Mesendoderm (in vitro differentiated cells): ENCODE measurements at regions not wholly inside any gene's neighbourhood (a gene's known extent, or its start where the extent isn't known, plus 50 kb on each side); places are given as distances from the start of the nearest gene placed in this dataset.

Experiments
- DNase-seq: peaks from one replicate; pipeline ENCODE4 v3.0.0; 2013
- H2AK5ac ChIP-seq: 2 replicates; pipeline ENCODE4 v1.6.1; 2013; ENCODE audit warnings: low read length, inconsistent platforms
- H2BK120ac ChIP-seq: 2 replicates; pipeline ENCODE4 v1.6.1; 2013; ENCODE audit warnings: low read depth, mild to moderate bottlenecking, low read length, moderate library complexity, mixed read lengths
- H2BK15ac ChIP-seq: replicated peaks from 2 replicates; pipeline ENCODE4 v1.6.1; 2013; ENCODE audit warnings: low read depth, mild to moderate bottlenecking, moderate library complexity
- H2BK5ac ChIP-seq: 2 replicates; pipeline ENCODE4 v1.6.1; 2013; ENCODE audit warnings: low read length, inconsistent platforms
- H3K18ac ChIP-seq: 2 replicates; pipeline ENCODE4 v1.6.1; 2013; ENCODE audit warnings: mild to moderate bottlenecking, low read length, mixed read lengths
- H3K23ac ChIP-seq: one replicate; pipeline ENCODE4 v1.6.1; 2013; ENCODE audit warnings: low read length
- H3K27ac ChIP-seq: 2 replicates; pipeline ENCODE4 v1.5.1; 2013; ENCODE audit warnings: low read depth, mild to moderate bottlenecking, inconsistent platforms, low read length, moderate library complexity
- H3K27me3 ChIP-seq: 2 replicates; pipeline ENCODE4 v1.6.1; 2013; ENCODE audit warnings: low read length, control low read depth, mild to moderate bottlenecking, inconsistent platforms; ENCODE audit not compliant: insufficient read depth, poor library complexity
- H3K36me3 ChIP-seq: 2 replicates; pipeline ENCODE4 v1.6.1; 2013; ENCODE audit warnings: low read length, inconsistent platforms; ENCODE audit not compliant: control insufficient read depth, insufficient read depth
- H3K4ac ChIP-seq: one replicate; pipeline ENCODE4 v1.6.1; 2013; ENCODE audit warnings: low read depth, mild to moderate bottlenecking, low read length, moderate library complexity
- H3K4me1 ChIP-seq: 2 replicates; pipeline ENCODE4 v1.6.1; 2013; ENCODE audit warnings: low read depth, low read length, inconsistent platforms; ENCODE audit not compliant: control insufficient read depth
- H3K4me2 ChIP-seq: 2 replicates; pipeline ENCODE4 v1.6.1; 2013; ENCODE audit warnings: low read length
- H3K4me3 ChIP-seq: 2 replicates; pipeline ENCODE4 v1.5.1; 2013; ENCODE audit warnings: mild to moderate bottlenecking, low read length
- H3K56ac ChIP-seq: one replicate; pipeline ENCODE4 v1.6.1; 2013; ENCODE audit warnings: low read length
- H3K79me1 ChIP-seq: 2 replicates; pipeline ENCODE4 v1.6.1; 2013; ENCODE audit warnings: low read length, inconsistent platforms
- H3K79me2 ChIP-seq: 2 replicates; pipeline ENCODE4 v1.6.1; 2013; ENCODE audit warnings: mild to moderate bottlenecking, low read length; ENCODE audit not compliant: control insufficient read depth, insufficient read depth
- H3K9ac ChIP-seq: 2 replicates; pipeline ENCODE4 v1.6.1; 2013; ENCODE audit warnings: low read length, inconsistent platforms
- H4K5ac ChIP-seq: one replicate; pipeline ENCODE4 v1.6.1; 2013; ENCODE audit warnings: low read length
- H4K8ac ChIP-seq: one replicate; pipeline ENCODE4 v1.6.1; 2013; ENCODE audit warnings: low read depth, mild to moderate bottlenecking, control low read depth, low read length, moderate library complexity
- WGBS: extraction: QIAGEN DNeasy Blood & Tissue Kit; methylation state at CpG from one replicate; pipeline ENCODE4 v1.1.7; 2013; ENCODE audit warnings: low lambda C conversion rate, missing lambda C conversion rate; ENCODE audit not compliant: insufficient coverage; ENCODE audit errors: extremely low coverage; 5-methylcytosine and 5-hydroxymethylcytosine counted together

DNA sequence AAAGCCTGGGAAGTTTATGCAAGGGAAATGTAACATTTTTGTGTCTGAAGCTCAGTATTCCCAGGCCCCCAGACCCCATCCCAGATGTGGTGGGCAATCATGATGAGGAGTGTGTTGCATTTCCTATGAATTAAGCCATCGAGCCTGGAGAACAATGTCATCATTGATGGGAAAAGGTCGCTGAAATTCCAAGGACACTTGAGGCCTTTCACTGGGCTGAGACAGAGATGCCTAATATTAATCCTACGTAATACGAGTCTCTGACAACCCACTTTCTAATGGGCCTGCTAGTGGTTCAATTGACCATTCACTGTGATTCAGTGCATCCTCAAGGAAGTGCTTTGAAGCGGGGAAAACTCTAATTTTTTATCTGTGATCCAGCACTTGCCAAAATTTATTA is 291.6 kb downstream of the PLPP3 start:
- H3K27ac ChIP-seq: no peak overlapping the region
- H3K4me2 ChIP-seq: no peak overlapping the region
- H3K23ac ChIP-seq: no peak overlapping the region
- H3K79me1 ChIP-seq: no peaks in the 10 kb centered on the region
- no peak overlapping the region for H2BK15ac ChIP-seq
- no peak for DNase-seq
- H3K18ac ChIP-seq: no peak overlapping the region
- no CpG with 5 or more reads among the region's 5 CpGs for WGBS
- no peaks in the 10 kb centered on the region for H3K79me2 ChIP-seq
- H4K8ac ChIP-seq: no peak overlapping the region
- H3K4ac ChIP-seq: no peak overlapping the region
- no peaks in the 10 kb centered on the region for H3K36me3 ChIP-seq
- no peak overlapping the region for H3K9ac ChIP-seq
- no peak overlapping the region for H2BK5ac ChIP-seq
- no peak overlapping the region for H2BK120ac ChIP-seq
- no peak overlapping the region for H3K56ac ChIP-seq
- no peak overlapping the region for H3K4me3 ChIP-seq
- no peaks in the 10 kb centered on the region for H3K4me1 ChIP-seq
- no peak overlapping the region for H2AK5ac ChIP-seq
- no peak overlapping the region for H4K5ac ChIP-seq
- no peaks in the 10 kb centered on the region for H3K27me3 ChIP-seq

DNA sequence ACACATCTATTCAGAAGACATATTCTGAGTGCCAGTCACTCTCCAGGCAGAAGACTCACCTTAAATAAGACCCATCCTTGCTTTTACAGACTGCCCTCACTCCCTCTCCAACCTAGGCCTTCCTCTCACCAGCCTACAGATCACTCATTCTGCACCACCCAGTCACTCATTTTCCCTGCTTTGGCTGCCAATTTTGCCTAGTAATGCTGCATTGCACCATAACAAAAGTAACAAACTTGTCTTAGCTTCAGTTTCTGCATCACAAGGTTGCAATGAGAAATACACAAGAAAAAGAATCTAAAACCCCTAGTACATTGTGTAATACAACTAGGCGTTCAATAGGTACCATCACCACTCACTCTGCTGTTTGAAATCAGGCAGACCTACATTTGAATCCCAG is 292.4 kb downstream of the PLPP3 start:
- Histone ChIP-seq H3K36me3 (no peaks in the 10 kb centered on the region), H2BK15ac (no peak overlapping the region), H3K79me2 (no peaks in the 10 kb centered on the region), H2BK5ac (no peak overlapping the region), H3K18ac (no peak overlapping the region), H3K27ac (no peak overlapping the region), H3K4me1 (no peaks in the 10 kb centered on the region), H2AK5ac (no peak overlapping the region), H3K4me2 (no peak overlapping the region), H3K4ac (no peak overlapping the region), H3K9ac (no peak overlapping the region), H2BK120ac (no peak overlapping the region), H4K8ac (no peak overlapping the region), H3K23ac (no peak overlapping the region), H3K4me3 (no peak overlapping the region), H3K79me1 (no peaks in the 10 kb centered on the region), H4K5ac (no peak overlapping the region), H3K56ac (no peak overlapping the region), H3K27me3 (no peaks in the 10 kb centered on the region)
- no peak for DNase-seq
- WGBS: no CpG with 5 or more reads among the region's 1 CpG

- no peak overlapping the region for H2BK5ac ChIP-seq
- no peak overlapping the region for H4K5ac ChIP-seq
- H2BK120ac ChIP-seq: no peak overlapping the region
- H3K27ac ChIP-seq: no peak overlapping the region
- no peak overlapping the region for H3K23ac ChIP-seq
- H2BK15ac ChIP-seq: no peak overlapping the region
- no peak overlapping the region for H2AK5ac ChIP-seq
- H3K4me3 ChIP-seq: no peak overlapping the region
- H4K8ac ChIP-seq: no peak overlapping the region
- no peaks in the 10 kb centered on the region for H3K79me2 ChIP-seq
- no peak overlapping the region for H3K4ac ChIP-seq
- DNase-seq: no peak
- H3K4me2 ChIP-seq: no peak overlapping the region
- no peak overlapping the region for H3K18ac ChIP-seq
- H3K4me1 ChIP-seq: no peaks in the 10 kb centered on the region
- H3K79me1 ChIP-seq: no peaks in the 10 kb centered on the region
- H3K9ac ChIP-seq: no peak overlapping the region
- H3K27me3 ChIP-seq: no peaks in the 10 kb centered on the region
- H3K36me3 ChIP-seq: no peaks in the 10 kb centered on the region
- H3K56ac ChIP-seq: no peak overlapping the region
Observed at GRCh38 chr1:56286506-56286905, 292.9 kb downstream of the PLPP3 start.

GRCh38 chr1:56285554-56286402 is 293.6 kb downstream of the PLPP3 start:
- no peaks in the 10 kb centered on the region for H3K79me2 ChIP-seq
- no peaks in the 10 kb centered on the region for H3K79me1 ChIP-seq
- H2AK5ac ChIP-seq: no peak overlapping the region
- no peaks in the 10 kb centered on the region for H3K27me3 ChIP-seq
- H2BK15ac ChIP-seq: no peak overlapping the region
- no peaks in the 10 kb centered on the region for H3K36me3 ChIP-seq
- WGBS: no CpG with 5 or more reads among the region's 4 CpGs
- no peak overlapping the region for H3K56ac ChIP-seq
- no peaks in the 10 kb centered on the region for H3K4me1 ChIP-seq
- H3K18ac ChIP-seq: no peak overlapping the region
- H3K4me2 ChIP-seq: no peak overlapping the region
- H3K9ac ChIP-seq: no peak overlapping the region
- H3K23ac ChIP-seq: no peak overlapping the region
- H3K27ac ChIP-seq: no peak overlapping the region
- DNase-seq: no peak
- H3K4ac ChIP-seq: no peak overlapping the region
- no peak overlapping the region for H4K8ac ChIP-seq
- H3K4me3 ChIP-seq: no peak overlapping the region
- H2BK120ac ChIP-seq: no peak overlapping the region
- H2BK5ac ChIP-seq: no peak overlapping the region
- H4K5ac ChIP-seq: no peak overlapping the region

- Histone ChIP-seq H4K8ac (no peak overlapping the region), H3K79me1 (no peaks in the 10 kb centered on the region), H3K27ac (no peak overlapping the region), H2AK5ac (no peak overlapping the region), H3K4me3 (no peak overlapping the region), H3K4me2 (no peak overlapping the region), H3K79me2 (no peaks in the 10 kb centered on the region), H3K23ac (no peak overlapping the region), H3K18ac (no peak overlapping the region), H3K4ac (no peak overlapping the region), H3K36me3 (no peaks in the 10 kb centered on the region), H2BK15ac (no peak overlapping the region), H2BK120ac (no peak overlapping the region), H3K56ac (no peak overlapping the region), H4K5ac (no peak overlapping the region), H2BK5ac (no peak overlapping the region), H3K4me1 (no peaks in the 10 kb centered on the region), H3K27me3 (no peaks in the 10 kb centered on the region), H3K9ac (no peak overlapping the region)
- no peak for DNase-seq
- WGBS: no CpG with 5 or more reads among the region's 3 CpGs
Observed at GRCh38 chr1:56284928-56285327, 294.4 kb downstream of the PLPP3 start.

DNA sequence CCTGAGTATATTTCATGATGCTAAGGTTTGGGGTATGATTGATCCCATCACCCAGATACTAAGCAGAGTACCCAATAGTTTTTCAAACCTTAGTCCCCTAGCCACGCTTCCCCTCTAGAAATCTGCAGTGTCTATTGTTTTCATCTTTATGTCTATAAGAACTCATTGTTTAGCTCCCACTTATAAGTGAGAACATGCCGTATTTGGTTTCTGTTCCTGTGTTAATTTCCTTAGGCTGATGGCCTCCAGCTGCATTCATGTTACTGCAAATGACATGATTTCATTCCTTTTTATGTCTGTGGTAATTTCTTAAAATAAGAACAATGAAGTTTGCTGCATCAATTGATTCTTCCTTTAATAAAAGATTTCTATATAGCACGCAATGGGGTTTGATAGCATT is 301.3 kb downstream of the PLPP3 start:
- Histone ChIP-seq H3K4me2 (no peak overlapping the region), H3K79me2 (no peaks in the 10 kb centered on the region), H2BK15ac (no peak overlapping the region), H3K27ac (no peak overlapping the region), H2AK5ac (no peak overlapping the region), H2BK120ac (no peak overlapping the region), H2BK5ac (no peak overlapping the region), H3K23ac (no peak overlapping the region), H3K18ac (no peak overlapping the region), H3K4me3 (no peak overlapping the region), H3K79me1 (no peaks in the 10 kb centered on the region), H3K9ac (no peak overlapping the region), H3K27me3 (no peaks in the 10 kb centered on the region), H4K8ac (no peak overlapping the region), H4K5ac (no peak overlapping the region), H3K4me1 (no peaks in the 10 kb centered on the region), H3K4ac (no peak overlapping the region), H3K36me3 (no peaks in the 10 kb centered on the region), H3K56ac (no peak overlapping the region)
- no CpG with 5 or more reads among the region's 3 CpGs for WGBS
- DNase-seq: no peak
